ENCODE measurements at regions not wholly inside any gene's neighbourhood (a gene's known extent, or its start where the extent isn't known, plus 50 kb on each side); places are given as distances from the start of the nearest gene placed in this dataset.

DNA sequence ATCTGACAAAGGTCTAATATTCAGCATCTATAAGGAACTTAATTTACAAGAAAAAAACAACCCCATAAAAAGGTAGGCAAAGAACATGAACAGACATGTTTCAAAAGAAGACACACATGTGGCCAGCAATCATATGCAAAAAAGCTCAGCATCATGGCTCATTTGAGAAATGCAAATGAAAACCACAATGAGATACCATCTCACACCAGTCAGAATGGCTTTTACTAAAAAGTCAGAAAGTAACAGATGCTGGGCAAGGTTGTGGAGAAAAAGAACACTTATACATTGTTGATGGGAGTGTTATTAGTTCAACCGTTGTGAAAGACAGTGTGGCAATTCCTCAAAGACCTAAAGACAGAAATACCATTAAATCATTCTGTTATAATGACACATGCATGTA, 289.9 kb upstream of the MMS22L start:
- TF ChIP-seq CTCF (conservative IDR thresholded peaks at IDR 0.05; ENCODE audit: low read depth, low read length) (no peak), EZH2 (IDR thresholded peaks at IDR 0.05; ENCODE audit: borderline replicate concordance, low read depth, low read length, poor library complexity, severe bottlenecking) (no peak)
